Activated CD8-positive, alpha-beta T cell treated with anti-CD3 and anti-CD28 coated beads for 36 hours (primary cell): ENCODE measurements at regions not wholly inside any gene's neighbourhood (a gene's known extent, or its start where the extent isn't known, plus 50 kb on each side); places are given as distances from the start of the nearest gene placed in this dataset.

Source experiments
- ATAC-seq: fragments of 200-7000 bp; cut with Tn5 transposase; one replicate; pipeline ENCODE4 v1.10.0; 2021; ENCODE audit warnings: mild to moderate bottlenecking, moderate library complexity
- CTCF ChIA-PET: fragments of 350-600 bp; sonication (Branson Sonifier 250); formaldehyde crosslinking; loops from one replicate; lab custom pipeline; 2021; ENCODE audit warnings: antibody characterized with exemption; lab: Charles Lee
- POLR2A ChIA-PET: fragments of 350-600 bp; sonication (Branson Sonifier 250); formaldehyde crosslinking; loops from one replicate; lab custom pipeline; 2021; ENCODE audit warnings: antibody characterized with exemption; lab: Charles Lee
- DNase-seq: peaks from one replicate; pipeline ENCODE4 v3.0.0-alpha.2; 2020
- H3K27ac Mint-ChIP-seq: one replicate; pipeline ENCODE4 v1.8.0; 2021; ENCODE audit warnings: mild to moderate bottlenecking, mixed read lengths
- H3K27me3 Mint-ChIP-seq: one replicate; pipeline ENCODE4 v1.8.0; 2021; ENCODE audit warnings: mixed read lengths
- H3K36me3 Mint-ChIP-seq: one replicate; pipeline ENCODE4 v1.8.0; 2021; ENCODE audit warnings: low read depth, mixed read lengths
- H3K4me1 Mint-ChIP-seq: one replicate; pipeline ENCODE4 v1.8.0; 2021; ENCODE audit warnings: low read depth, mixed read lengths
- H3K4me3 Mint-ChIP-seq: one replicate; pipeline ENCODE4 v1.8.0; 2021; ENCODE audit warnings: mild to moderate bottlenecking, moderate library complexity, mixed read lengths
- H3K9me3 Mint-ChIP-seq: one replicate; pipeline ENCODE4 v1.8.0; 2021; ENCODE audit warnings: mixed read lengths
- intact Hi-C: fragments of 100-400 bp; cut with micrococcal nuclease; formaldehyde crosslinking; loops from one replicate; pipeline ENCODE4 v1.10.0; 2022
- TF ChIP-seq, protein P1 (sequence below): fragments of 200-600 bp; IDR thresholded peaks from one replicate; pipeline ENCODE4 v1.8.0; 2022; ENCODE audit warnings: antibody characterized with exemption, mild to moderate bottlenecking

DNA sequence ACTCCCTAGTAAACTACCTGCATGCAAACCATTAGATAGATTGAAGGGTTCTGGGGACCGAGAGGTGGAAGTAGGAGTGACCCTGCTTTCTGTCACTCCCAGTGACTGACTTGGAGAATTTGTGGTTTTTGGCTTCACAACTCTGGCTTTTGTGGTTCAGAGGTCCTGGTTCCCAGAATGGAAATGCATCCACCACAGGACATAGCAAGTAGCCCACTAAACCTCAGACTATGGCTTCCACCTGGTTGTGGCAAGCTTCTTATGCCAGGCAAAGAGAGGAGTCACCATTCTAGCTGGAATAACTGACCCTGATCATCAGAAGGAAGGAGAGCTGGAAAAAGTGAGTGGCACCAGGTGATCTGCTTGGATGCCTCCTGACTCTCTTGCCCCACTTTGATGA is 162.4 kb upstream of the TMEM260 start:
- ChIA-PET CTCF (no interaction called here), POLR2A (no interaction called here)
- peaks cover 10% of the 10 kb centered on the region for H3K4me1 Mint-ChIP-seq
- no peak for DNase-seq
- no peak overlapping the region for H3K27ac Mint-ChIP-seq
- H3K9me3 Mint-ChIP-seq: no peaks in the 10 kb centered on the region
- no peak overlapping the region for H3K4me3 Mint-ChIP-seq
- peaks cover 3% of the 10 kb centered on the region for H3K27me3 Mint-ChIP-seq
- TF ChIP-seq, protein P1, sequence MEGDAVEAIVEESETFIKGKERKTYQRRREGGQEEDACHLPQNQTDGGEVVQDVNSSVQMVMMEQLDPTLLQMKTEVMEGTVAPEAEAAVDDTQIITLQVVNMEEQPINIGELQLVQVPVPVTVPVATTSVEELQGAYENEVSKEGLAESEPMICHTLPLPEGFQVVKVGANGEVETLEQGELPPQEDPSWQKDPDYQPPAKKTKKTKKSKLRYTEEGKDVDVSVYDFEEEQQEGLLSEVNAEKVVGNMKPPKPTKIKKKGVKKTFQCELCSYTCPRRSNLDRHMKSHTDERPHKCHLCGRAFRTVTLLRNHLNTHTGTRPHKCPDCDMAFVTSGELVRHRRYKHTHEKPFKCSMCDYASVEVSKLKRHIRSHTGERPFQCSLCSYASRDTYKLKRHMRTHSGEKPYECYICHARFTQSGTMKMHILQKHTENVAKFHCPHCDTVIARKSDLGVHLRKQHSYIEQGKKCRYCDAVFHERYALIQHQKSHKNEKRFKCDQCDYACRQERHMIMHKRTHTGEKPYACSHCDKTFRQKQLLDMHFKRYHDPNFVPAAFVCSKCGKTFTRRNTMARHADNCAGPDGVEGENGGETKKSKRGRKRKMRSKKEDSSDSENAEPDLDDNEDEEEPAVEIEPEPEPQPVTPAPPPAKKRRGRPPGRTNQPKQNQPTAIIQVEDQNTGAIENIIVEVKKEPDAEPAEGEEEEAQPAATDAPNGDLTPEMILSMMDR: no peak
- intact Hi-C loops: no loop called here
- H3K36me3 Mint-ChIP-seq: no peaks in the 10 kb centered on the region
- ATAC-seq: no peak

DNA sequence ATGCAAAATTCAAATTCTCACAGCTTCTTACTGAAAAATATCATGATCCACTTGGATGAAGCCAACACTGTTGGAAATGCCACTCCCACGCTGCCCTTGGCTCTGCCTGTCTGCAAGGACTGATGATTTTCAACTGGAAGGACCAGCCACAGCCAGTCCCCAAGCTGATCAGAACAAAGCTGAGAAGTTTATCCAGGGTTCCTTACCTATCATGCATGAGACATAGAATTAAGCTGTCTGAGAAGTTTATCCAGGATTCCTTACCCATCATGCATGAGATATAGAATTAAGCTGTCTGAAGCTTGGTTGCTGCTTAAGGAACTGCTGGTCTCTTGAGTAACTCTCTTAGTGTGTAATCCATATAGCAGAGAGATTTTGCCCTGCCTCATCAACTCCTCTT is 159.8 kb upstream of the TMEM260 start:
- H3K27me3 Mint-ChIP-seq: peaks cover 1% of the 10 kb centered on the region
- CTCF ChIA-PET: interaction anchor here (1.0 to 1.1 kb wide), 2 partner anchors 55 to 688 kb away, joined by 3 read pairs; no protein-coding TSS in a partner anchor

DNA sequence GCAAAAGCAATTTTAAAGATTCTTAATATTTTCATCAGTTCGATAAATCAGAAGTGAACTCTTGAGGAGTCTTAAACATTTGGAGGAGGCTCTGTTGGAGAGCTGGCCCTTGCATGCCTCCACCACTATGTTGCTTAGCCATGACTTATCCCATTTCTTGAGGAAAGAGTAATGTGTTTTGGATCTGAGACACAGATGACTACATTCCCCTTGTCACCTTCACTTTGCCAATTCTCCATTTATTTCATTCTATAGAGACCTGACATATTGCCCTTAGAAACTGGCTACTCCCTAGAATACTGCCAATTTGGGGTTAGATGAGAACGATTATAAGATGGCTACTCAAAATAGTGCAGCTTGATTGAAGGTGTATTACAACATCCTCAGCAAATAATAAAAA is 157.4 kb upstream of the TMEM260 start:
- intact Hi-C loops: no loop called here
- CTCF ChIA-PET: interaction anchor here (0.7 to 1.9 kb wide), 7 partner anchors 10 to 603 kb away, joined by 3 to 10 read pairs (median 4); no protein-coding TSS in a partner anchor
- Mint-ChIP-seq H3K4me1 (no peaks in the 10 kb centered on the region), H3K36me3 (no peaks in the 10 kb centered on the region), H3K27ac (no peak overlapping the region), H3K9me3 (no peaks in the 10 kb centered on the region), H3K4me3 (no peak overlapping the region), H3K27me3 (peaks cover 1% of the 10 kb centered on the region)
- TF ChIP-seq, protein P1: no peak
- DNase-seq: no peak
- ATAC-seq: no peak
- POLR2A ChIA-PET: no interaction called here

More for the DNA sequence above, 159.8 kb upstream of the TMEM260 start:
- ATAC-seq: no peak
- no peak overlapping the region for H3K4me3 Mint-ChIP-seq
- POLR2A ChIA-PET: no interaction called here
- H3K36me3 Mint-ChIP-seq: no peaks in the 10 kb centered on the region
- no peaks in the 10 kb centered on the region for H3K9me3 Mint-ChIP-seq
- no peak overlapping the region for H3K27ac Mint-ChIP-seq
- H3K4me1 Mint-ChIP-seq: no peaks in the 10 kb centered on the region
- TF ChIP-seq, protein P1: no peak
- no peak for DNase-seq
- intact Hi-C loops: no loop called here

DNA sequence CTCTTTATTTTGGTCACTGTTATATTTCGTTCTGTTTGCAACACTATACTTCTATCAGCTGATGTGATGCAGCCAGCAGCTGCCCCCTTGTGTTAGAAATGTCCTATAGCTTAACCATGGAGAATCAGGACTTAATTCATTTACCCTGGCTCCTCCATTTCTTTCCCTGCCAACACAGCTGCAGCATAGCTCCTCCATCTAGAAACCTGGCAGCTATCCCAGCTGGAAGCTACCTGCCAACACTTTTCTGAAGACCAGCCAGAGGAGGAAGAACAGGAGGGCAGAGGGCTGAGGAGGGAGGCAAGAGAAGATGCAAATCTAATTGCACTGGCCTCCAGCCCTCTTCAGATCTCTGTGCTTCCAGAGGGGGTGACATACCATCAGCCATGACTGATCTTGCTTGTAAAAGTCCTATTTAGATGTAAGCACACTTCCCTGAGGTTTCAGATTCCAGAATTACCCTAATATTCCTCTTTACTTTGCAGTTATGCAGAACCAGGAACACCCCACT is 156.8 kb upstream of the TMEM260 start:
- H3K9me3 Mint-ChIP-seq: no peaks in the 10 kb centered on the region
- intact Hi-C loops: no loop called here

DNA sequence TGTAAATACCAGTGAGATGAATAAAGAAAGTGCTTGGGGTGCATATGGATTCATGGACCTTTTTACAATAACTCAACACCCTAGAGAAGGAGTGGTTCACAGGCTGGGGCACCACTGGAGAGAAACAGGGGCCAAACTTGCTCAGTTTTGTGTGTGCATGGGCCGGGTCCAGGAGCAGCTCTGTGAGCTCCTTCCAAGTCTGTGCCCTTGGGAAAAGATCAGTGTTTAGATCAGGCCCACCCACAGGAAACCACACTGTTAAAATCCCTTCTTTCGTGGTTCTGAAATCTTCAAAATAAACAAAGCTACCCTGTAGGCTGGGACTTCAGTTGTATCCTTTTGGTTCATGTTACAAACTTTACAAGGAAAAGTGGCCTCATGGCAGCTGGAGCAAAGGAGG is 156.1 kb upstream of the TMEM260 start:
- H3K4me3 Mint-ChIP-seq: no peak overlapping the region
- intact Hi-C loops: no loop called here
- no peaks in the 10 kb centered on the region for H3K36me3 Mint-ChIP-seq
- CTCF ChIA-PET: interaction anchor here (1.0 to 1.9 kb wide), 3 partner anchors 9 to 692 kb away, joined by 3 to 10 read pairs (median 4); no protein-coding TSS in a partner anchor
- H3K9me3 Mint-ChIP-seq: no peaks in the 10 kb centered on the region
- TF ChIP-seq, protein P1: no peak
- POLR2A ChIA-PET: no interaction called here
- DNase-seq: no peak
- ATAC-seq: no peak
- H3K4me1 Mint-ChIP-seq: no peaks in the 10 kb centered on the region
- H3K27ac Mint-ChIP-seq: no peak overlapping the region
- peaks cover 1% of the 10 kb centered on the region for H3K27me3 Mint-ChIP-seq

More for the DNA sequence above, 156.8 kb upstream of the TMEM260 start:
- TF ChIP-seq, protein P1: peak; percentile 41
- ATAC-seq (peak; percentile 37), DNase-seq (peak; percentile 31)
- Mint-ChIP-seq H3K27me3 (peaks cover 1% of the 10 kb centered on the region), H3K4me3 (no peak overlapping the region), H3K27ac (no peak overlapping the region), H3K4me1 (no peaks in the 10 kb centered on the region), H3K36me3 (no peaks in the 10 kb centered on the region)
- POLR2A ChIA-PET: no interaction called here
- CTCF ChIA-PET: interaction anchor here (0.7 to 1.9 kb wide), 7 partner anchors 10 to 603 kb away, joined by 3 to 10 read pairs (median 4); no protein-coding TSS in a partner anchor
